GM21717 (cell line): ENCODE measurements at regions not wholly inside any gene's neighbourhood (a gene's known extent, or its start where the extent isn't known, plus 50 kb on each side); places are given as distances from the start of the nearest gene placed in this dataset.

Experiments used
- ATAC-seq: cut with Tn5 transposase; IDR thresholded peaks from one replicate; pipeline ENCODE4 v1.9.1; 2021; ENCODE audit warnings: mild to moderate bottlenecking, moderate library complexity; ENCODE audit not compliant: unreplicated experiment

- no peak for ATAC-seq
Observed at GRCh38 chr3:181134873-181135272, 145.3 kb upstream of the DNAJC19 start.

GRCh38 chr3:181133832-181134231 lies 144.3 kb upstream of the DNAJC19 start:
- ATAC-seq = no peak

GRCh38 chr3:181105646-181106045 lies 116.1 kb upstream of the DNAJC19 start:
- no peak for ATAC-seq

GRCh38 chr3:181103605-181104004 lies 114.1 kb upstream of the DNAJC19 start:
- ATAC-seq = no peak

- no peak for ATAC-seq
Observed at GRCh38 chr3:181086011-181086410, 96.5 kb upstream of the DNAJC19 start.

- ATAC-seq = no peak
Observed at GRCh38 chr3:181081930-181082329, 92.4 kb upstream of the DNAJC19 start.

- ATAC-seq = no peak
Observed at GRCh38 chr3:181076558-181076957, 87.0 kb upstream of the DNAJC19 start.

GRCh38 chr3:181075098-181075497 lies 85.6 kb upstream of the DNAJC19 start:
- no peak for ATAC-seq

- no peak for ATAC-seq
Observed at GRCh38 chr3:181066143-181067087, 76.9 kb upstream of the DNAJC19 start.

GRCh38 chr3:181056136-181056732 lies 66.7 kb upstream of the DNAJC19 start:
- no peak for ATAC-seq

GRCh38 chr3:181054538-181054937 lies 65.0 kb upstream of the DNAJC19 start:
- no peak for ATAC-seq

- no peak for ATAC-seq
Observed at GRCh38 chr3:181052256-181052655, 62.7 kb upstream of the DNAJC19 start.

GRCh38 chr3:181050738-181051137 lies 61.2 kb upstream of the DNAJC19 start:
- no peak for ATAC-seq

- ATAC-seq = no peak
Observed at GRCh38 chr3:181040030-181040429, 50.5 kb upstream of the DNAJC19 start.
